Thyroid gland (tissue), 4 donors: ENCODE measurements at regions not wholly inside any gene's neighbourhood (a gene's known extent, or its start where the extent isn't known, plus 50 kb on each side); places are given as distances from the start of the nearest gene placed in this dataset.

ENCODE experiments used
- CTCF ChIP-seq, 6 experiments: fragments of 200-600 bp in 3 of 6; fragments of 450-650 bp in 3 of 6; sonication (generic) in 3 of 6; IDR thresholded peaks; one replicate each; pipeline ENCODE4 v1.5.1; 2016 to 2019; ENCODE audit warnings: antibody characterized with exemption in 6 of 6, mild to moderate bottlenecking in 2 of 6, inconsistent platforms in 1 of 6, moderate library complexity in 1 of 6
- POLR2A ChIP-seq, 2 donors: fragments of 450-650 bp; IDR thresholded peaks; one replicate each; pipeline ENCODE4 v1.6.1; 2017; ENCODE audit warnings: antibody characterized with exemption in 2 of 2, mild to moderate bottlenecking in 2 of 2, moderate library complexity in 1 of 2

- TF ChIP-seq POLR2A (IDR thresholded peaks at IDR 0.05), result no peak
- no peak for TF ChIP-seq CTCF (IDR thresholded peaks at IDR 0.05)
These were observed 211.1 kb upstream of the LRFN2 start for GRCh38 chr6:40798069-40798770.
